CD4-positive, alpha-beta T cell treated with Interferon alpha-2 for 1 hour (primary cell): ENCODE measurements at regions not wholly inside any gene's neighbourhood (a gene's known extent, or its start where the extent isn't known, plus 50 kb on each side); places are given as distances from the start of the nearest gene placed in this dataset.

ENCODE experiments used
- DNase-seq, 2 donors: peaks; one replicate each; pipeline ENCODE4 v3.0.0-alpha.2; 2020 to 2022

GRCh38 chr11:127259102-127259501 is 258.5 kb upstream of the KIRREL3 start:
- no peak for DNase-seq

GRCh38 chr11:127255209-127255608 is 254.6 kb upstream of the KIRREL3 start:
- no peak for DNase-seq

GRCh38 chr11:127252321-127252720 is 251.8 kb upstream of the KIRREL3 start:
- DNase-seq = no peak

DNA sequence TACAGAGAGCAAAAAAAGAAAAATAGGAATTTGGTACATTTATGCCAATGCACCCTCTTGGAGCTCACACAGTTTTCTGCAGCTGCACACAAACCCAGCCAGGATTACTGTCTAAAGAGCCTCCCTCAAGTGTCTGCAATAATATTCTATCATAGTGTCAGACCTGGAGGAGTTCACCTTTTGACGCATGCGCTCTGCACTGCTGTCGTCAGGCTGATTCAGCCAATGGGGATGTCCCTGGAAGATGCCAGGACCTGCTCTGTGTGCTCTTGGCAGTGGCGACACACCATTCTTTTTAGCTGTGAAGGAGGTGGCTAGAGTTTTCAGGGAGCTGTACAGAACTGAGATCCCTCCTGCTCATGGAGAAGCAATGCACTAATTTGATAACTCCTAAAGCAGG is 249.0 kb upstream of the KIRREL3 start:
- no peak for DNase-seq

GRCh38 chr11:127248476-127248875 is 247.9 kb upstream of the KIRREL3 start:
- DNase-seq = no peak

GRCh38 chr11:127247261-127247851 is 246.8 kb upstream of the KIRREL3 start:
- no peak for DNase-seq

DNA sequence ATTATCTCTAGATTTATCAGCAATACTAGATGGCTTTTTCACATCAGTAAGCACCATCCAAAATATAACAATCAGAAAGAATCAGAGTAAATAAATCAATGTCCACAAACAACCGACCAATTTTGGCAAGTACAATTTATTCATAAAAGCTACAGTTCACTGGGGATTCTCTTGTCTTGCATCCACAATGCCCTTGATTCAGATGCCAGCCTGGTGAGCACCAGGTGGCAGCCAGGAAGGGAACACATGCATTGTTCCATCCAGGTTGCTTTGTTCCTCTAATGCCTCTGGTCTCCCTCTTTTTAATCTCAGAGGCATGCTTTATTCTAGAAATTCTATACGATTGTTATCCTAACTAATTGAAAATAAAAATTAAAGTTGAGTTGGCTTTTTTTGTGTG is 242.1 kb upstream of the KIRREL3 start:
- DNase-seq = no peak

GRCh38 chr11:127238321-127238720 is 237.8 kb upstream of the KIRREL3 start:
- no peak for DNase-seq

- DNase-seq = no peak
Measured at GRCh38 chr11:127236776-127237175, 236.2 kb upstream of the KIRREL3 start.

DNA sequence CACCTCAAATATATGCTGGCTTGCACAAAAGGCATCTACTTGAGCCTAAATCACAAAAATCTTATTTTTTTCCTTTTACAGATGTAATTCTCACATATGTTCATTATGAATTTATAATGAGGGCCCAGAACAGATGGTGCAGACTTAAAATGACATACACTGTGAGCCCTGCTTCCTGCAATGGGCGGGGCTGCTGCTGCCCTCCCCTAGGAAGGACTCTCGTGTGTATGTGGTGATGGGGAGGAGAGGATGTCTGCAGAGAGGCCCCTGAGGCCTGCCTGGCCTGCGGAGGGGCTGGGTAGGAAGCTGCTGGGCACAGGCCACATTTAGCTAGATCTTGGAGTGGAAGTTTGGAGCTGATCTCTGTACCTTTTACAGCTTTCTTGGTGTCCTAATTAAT is 233.4 kb upstream of the KIRREL3 start:
- no peak for DNase-seq

- no peak for DNase-seq
Measured at GRCh38 chr11:127230392-127230791, 229.8 kb upstream of the KIRREL3 start.

GRCh38 chr11:127226949-127227348 is 226.4 kb upstream of the KIRREL3 start:
- DNase-seq = no peak

GRCh38 chr11:127226380-127226779 is 225.8 kb upstream of the KIRREL3 start:
- DNase-seq = no peak

GRCh38 chr11:127225619-127226018 is 225.0 kb upstream of the KIRREL3 start:
- DNase-seq = no peak

DNA sequence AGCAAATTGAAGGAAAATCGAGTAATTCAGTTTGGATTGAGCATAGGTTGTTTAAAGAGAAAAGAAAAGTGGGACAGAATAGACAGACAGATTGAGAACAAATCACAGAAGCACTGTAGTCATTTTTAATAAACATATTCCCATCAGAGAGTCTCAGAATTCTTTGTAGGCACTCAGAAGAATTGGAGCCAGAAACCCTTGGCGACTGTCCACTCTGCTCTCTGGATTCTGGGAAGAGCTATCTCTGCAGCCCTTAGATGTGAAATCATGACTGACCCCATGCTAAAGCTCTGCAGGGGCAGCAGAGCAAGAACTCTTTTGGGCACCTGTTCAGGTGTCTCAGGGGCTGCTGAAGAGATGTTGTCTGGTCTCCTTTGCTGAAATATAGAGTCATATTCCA is 223.7 kb upstream of the KIRREL3 start:
- DNase-seq = no peak

DNA sequence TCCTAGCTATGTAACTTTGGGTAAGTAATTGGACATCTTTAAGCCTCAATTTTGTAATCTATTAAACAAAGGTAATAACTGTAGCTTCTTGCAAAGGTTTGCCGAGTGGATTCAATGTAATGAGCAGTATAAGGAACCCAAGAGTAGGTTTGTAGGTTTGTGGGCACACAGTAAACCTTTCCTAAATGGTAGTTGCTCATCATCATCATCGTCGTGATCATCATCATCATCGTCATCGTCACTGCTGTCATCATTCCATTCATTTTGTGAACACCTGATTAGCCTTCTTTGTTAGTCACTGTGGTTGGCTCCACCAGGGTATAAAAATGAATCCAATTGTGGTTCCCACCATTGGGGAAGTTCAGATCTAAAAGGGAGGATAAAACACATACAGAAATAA is 223.1 kb upstream of the KIRREL3 start:
- DNase-seq = no peak

DNA sequence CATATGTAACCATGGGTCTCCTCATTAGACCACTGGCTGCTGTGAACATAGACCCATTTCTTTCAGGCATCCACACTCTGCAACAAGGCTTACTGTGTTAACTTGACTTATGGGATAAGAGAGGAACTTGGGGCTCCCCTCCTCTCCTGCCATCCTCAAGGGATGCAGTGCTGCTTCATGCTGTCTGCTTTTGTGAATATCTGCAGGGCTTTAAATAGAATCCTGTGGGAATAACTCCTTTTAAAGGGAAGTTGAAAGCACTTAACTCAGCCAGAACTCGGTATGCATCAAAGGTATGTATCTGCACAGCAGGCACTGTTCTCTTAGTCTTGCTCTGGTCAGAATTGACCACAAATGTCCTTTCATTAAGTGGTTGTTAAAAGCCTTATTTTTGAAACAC is 222.5 kb upstream of the KIRREL3 start:
- DNase-seq = no peak

DNA sequence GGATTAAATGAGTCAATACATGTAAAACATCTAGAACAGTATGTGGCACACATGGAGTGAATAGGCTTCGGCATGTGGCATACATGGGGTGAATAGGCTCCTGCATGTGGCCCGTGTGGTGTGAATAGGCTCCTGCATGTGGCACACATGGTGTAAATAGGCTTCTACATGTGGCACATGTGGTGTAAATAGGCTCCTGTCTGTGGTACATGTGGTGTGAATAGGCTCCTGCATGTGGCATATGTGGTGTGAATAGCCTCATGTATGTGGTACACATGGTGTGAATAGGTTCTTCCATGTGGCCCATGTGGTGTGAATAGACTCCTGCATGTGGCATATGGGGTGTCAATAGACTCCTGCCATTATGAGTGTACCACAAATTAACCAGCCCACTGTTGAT is 219.1 kb upstream of the KIRREL3 start:
- DNase-seq = no peak

DNA sequence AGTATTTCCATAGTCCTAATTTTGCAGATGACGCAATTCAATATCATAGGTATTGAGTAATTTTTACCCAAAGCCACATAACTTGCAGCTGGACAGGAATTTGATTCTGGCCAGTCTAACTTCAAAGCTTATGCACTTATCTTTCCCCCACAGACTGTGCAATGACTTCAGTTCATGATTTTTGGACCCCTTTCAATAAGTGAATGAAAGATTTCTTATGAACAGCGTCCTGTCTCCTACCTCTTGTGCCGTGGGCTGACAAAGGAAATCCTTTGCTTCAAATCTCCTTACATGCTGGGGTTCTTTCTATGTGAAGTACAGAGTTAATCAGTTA is 217.7 kb upstream of the KIRREL3 start:
- no peak for DNase-seq

DNA sequence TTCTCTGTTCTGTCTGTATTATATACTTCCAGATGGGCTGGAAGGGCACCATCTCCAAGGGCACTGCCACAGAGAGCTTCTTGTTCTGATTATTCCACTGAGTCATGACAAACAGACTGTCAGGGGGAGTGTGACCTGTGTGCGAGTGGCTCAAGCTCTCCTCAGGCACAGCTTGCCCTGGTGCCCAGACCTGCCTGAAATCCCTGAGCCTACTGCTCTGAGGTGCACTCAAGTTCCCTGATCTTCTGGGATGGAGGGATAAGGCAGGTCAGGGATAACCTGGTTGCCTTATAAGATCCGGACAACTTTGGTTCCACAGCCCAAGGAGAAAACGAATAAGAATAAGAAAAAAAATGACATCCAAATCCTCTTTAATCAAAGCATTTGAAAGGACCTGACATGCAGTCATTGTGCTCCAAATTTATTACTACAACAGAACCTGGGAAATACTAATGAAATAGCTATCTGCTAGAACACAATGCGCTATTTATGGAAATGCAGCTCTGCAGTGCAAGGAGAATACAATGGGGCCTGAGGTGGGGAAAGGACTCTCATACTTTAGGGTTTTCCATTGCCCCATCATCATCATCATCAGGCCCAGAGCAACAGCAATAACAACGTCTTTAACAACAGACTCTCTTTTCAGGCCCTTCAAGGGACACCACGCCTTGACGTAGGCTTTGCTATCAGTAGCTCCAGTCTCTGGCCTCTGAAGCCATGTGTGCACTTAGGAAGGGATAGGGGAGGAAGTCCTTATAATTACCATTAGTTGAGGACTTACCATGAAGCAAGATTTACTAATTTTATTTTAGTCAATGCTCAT is 217.1 kb upstream of the KIRREL3 start:
- DNase-seq = no peak

- no peak for DNase-seq
Measured at GRCh38 chr11:127205688-127206217, 205.2 kb upstream of the KIRREL3 start.

DNA sequence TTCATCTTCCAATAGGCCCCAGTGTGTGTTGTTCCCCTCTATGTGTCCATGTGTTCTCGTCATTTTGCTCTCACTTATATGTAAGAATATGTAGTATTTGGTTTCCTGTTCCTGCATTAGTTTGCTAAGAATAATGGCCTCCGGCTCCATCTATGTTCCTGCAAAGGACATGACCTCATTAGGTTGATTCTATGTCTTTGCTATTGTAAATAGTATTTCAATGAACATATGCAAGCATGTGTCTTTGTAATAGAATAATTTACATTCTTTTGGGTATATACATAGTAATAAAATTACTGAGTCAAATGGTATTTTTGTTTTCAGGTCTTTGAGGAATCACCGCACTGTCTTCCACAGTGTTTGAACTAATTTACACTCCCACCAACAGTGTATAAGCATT is 202.9 kb upstream of the KIRREL3 start:
- DNase-seq = no peak

DNA sequence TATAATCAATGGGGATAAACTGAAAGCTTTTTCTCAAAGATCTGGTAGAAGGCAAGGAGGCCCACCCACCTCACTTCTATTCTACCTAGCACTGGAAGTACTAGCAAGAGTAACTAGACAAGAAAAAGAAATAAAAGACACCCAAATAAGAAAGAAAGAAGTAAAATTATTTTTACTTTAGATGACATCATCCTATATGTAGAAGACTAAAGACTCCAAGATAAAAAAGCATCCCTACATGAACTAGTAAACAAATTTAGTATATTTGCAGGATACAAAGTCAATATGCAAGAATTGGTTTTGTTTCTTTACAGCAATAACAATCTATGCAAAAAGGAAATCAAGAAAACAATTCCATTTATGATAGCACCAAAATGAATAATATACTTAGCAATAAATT is 201.5 kb upstream of the KIRREL3 start:
- no peak for DNase-seq

- DNase-seq = no peak
Measured at GRCh38 chr11:127199306-127199801, 198.8 kb upstream of the KIRREL3 start.
